Peyer's patch (tissue), 4 donors: ENCODE measurements at regions not wholly inside any gene's neighbourhood (a gene's known extent, or its start where the extent isn't known, plus 50 kb on each side); places are given as distances from the start of the nearest gene placed in this dataset.

Source experiments
- DNase-seq, 3 donors: peaks; one replicate each; pipeline ENCODE4 v3.0.0-alpha.2; 2017 to 2019
- H3K27ac ChIP-seq, 4 donors: fragments of 200-600 bp; sonication (generic); one replicate each; pipeline ENCODE4 v1.5.1; 2016 to 2019
- H3K27me3 ChIP-seq, 2 donors: fragments of 200-600 bp; sonication (generic); one replicate each; pipeline ENCODE4 v1.5.1; 2019
- H3K36me3 ChIP-seq, 3 donors: fragments of 200-600 bp; sonication (generic); one replicate each; pipeline ENCODE4 v1.5.1; 2016 to 2019
- H3K4me1 ChIP-seq, 4 donors: fragments of 200-600 bp; sonication (generic); one replicate each; pipeline ENCODE4 v1.5.1; 2016 to 2019
- H3K4me3 ChIP-seq, 4 donors: fragments of 200-600 bp; sonication (generic); 1 replicate in 3 of 4; 2 replicates in 1 of 4; pipeline ENCODE4 v1.5.1; 2016 to 2019; ENCODE audit warnings: mild to moderate bottlenecking in 1 of 4
- H3K9me3 ChIP-seq, 4 donors: fragments of 200-600 bp; sonication (generic); one replicate each; pipeline ENCODE4 v1.5.1; 2016 to 2019; ENCODE audit warnings: mild to moderate bottlenecking in 1 of 4
- CTCF ChIP-seq, 6 experiments: fragments of 450-650 bp in 4 of 6; fragments of 200-600 bp in 2 of 6; sonication (generic) in 1 of 6; IDR thresholded peaks; one replicate each; pipeline ENCODE4 v1.5.1; 2017 to 2019; ENCODE audit warnings: antibody characterized with exemption in 6 of 6, mild to moderate bottlenecking in 3 of 6, moderate library complexity in 1 of 6
- POLR2A ChIP-seq, 2 donors: fragments of 450-650 bp; IDR thresholded peaks; one replicate each; pipeline ENCODE4 v1.5.1; 2017; ENCODE audit warnings: antibody characterized with exemption in 2 of 2, mild to moderate bottlenecking in 2 of 2, moderate library complexity in 2 of 2

DNA sequence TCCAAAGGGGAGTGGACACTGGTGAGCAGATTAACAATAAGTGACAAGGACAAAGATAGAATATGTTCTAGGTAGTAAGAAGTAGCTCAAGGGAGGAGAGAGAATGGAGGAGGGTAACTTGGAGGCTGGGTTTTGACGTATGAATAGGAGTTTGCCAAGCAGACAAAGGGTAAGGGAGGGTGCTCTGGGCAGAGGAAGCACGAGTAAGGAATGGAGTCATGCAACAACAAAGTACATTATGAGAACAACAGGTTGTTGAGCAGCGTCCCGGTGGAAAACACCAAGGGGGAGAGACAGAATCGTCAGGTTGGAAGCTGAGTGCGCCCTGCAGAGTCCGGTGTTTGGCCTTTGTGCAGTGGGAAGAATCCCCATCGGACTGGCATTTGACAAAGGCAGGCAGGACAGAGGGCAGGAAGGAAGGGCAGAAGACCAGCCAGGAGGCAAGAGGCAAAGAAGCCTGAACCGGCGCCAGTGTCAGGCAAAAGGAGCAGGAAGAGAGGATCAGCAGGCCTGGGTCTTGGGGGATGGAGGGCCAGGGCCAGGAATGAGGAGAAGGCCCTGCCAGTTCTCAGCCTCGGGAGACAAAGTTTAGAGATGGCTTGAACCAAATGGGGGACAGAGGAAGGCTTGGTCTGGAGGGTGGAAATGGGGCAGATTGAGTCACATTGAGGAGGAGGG, 134.3 kb upstream of the TNRC6C start:
- peak in 1 of 3 donors; percentile 38 for DNase-seq
- no peaks in the 10 kb centered on the region for H3K4me1 ChIP-seq
- no peaks in the 10 kb centered on the region for H3K27me3 ChIP-seq
- no peak overlapping the region for H3K4me3 ChIP-seq
- H3K27ac ChIP-seq = no peak overlapping the region
- H3K36me3 ChIP-seq = no peaks in the 10 kb centered on the region
- TF ChIP-seq POLR2A (IDR thresholded peaks at IDR 0.05) (no peak), CTCF (IDR thresholded peaks at IDR 0.05) (no peak)
- no peaks in the 10 kb centered on the region for H3K9me3 ChIP-seq

DNA sequence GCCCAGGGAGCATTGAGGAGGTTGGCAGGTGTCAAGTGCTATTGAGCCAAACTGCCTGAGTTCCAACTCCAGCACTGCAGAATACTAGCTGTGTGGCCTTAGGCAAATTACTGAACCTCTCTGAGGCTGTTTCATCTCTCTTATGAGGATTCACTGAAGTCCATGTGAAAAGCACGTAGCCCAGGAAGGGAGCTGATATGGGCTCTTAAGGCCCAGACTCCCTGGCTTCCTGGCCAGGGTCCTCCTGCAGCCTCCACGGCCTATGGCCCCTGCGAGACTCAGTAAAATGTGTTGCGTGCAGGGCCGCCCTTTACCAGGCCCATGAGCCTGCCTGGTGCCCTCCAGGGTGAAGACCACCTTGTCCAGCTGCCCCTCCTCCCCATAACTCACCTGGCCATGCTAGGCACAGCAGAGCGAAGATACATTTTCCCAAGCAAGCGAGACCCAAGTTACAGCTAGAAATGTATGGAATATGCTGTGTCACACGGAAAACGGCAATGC, 133.7 kb upstream of the TNRC6C start:
- TF ChIP-seq POLR2A (IDR thresholded peaks at IDR 0.05) (no peak), CTCF (IDR thresholded peaks at IDR 0.05) (no peak)
- no peaks in the 10 kb centered on the region for H3K27me3 ChIP-seq
- H3K4me3 ChIP-seq = no peak overlapping the region
- DNase-seq = peak in 1 of 3 donors; percentile 14
- H3K4me1 ChIP-seq = peaks cover 0 to 4% (median 0%) of the 10 kb centered on the region in 4 donors
- H3K9me3 ChIP-seq = no peaks in the 10 kb centered on the region
- H3K27ac ChIP-seq = no peak overlapping the region
- H3K36me3 ChIP-seq = no peaks in the 10 kb centered on the region

- Histone ChIP-seq H3K27me3 (no peaks in the 10 kb centered on the region), H3K9me3 (no peaks in the 10 kb centered on the region), H3K36me3 (no peaks in the 10 kb centered on the region), H3K4me1 (peaks cover 0 to 12% (median 2%) of the 10 kb centered on the region in 4 donors), H3K27ac (no peak overlapping the region), H3K4me3 (no peak overlapping the region)
- TF ChIP-seq POLR2A (IDR thresholded peaks at IDR 0.05) (no peak), CTCF (IDR thresholded peaks at IDR 0.05) (no peak)
- peak in 1 of 3 donors; percentile 41 for DNase-seq
Measured at GRCh38 chr17:77825621-77826020, 132.9 kb upstream of the TNRC6C start.

DNA sequence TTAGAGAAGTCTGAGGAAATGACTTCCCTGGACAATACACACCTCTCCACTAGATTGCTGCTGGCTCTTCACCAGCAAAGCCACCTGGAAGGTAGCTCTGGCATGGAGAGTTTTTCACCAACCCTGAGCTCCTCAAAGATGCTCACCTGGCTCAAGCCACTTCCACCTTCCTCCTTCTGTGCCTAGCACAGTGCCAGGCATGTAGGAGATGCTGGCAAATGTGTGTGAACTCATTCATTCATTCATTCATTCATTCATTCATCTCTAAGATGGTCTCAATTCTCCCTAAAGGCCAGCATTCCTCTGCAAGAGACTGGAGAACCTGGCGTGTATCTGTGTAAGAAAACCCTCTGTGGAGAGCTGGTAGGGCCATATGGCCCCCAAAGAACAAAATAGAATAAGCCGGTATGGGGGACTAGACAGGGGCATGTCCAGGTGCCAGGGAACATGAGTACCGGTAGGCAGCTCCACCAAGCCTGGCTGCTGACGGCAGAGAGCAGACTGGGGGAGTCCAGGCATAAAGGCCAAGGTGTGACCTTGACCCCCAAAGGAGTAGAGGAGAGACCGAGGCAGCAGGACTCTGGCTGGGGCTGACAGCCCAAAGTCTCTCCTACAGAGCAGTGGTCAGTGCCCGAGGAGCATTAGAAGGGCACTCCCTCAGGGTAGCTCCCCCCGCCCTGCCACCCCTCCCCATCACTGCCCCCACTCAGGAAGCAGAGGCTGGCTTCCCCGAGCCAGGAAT, 132.2 kb upstream of the TNRC6C start:
- Histone ChIP-seq H3K4me3 (no peak overlapping the region), H3K9me3 (no peaks in the 10 kb centered on the region), H3K4me1 (peaks cover 0 to 14% (median 2%) of the 10 kb centered on the region in 4 donors), H3K27ac (no peak overlapping the region), H3K36me3 (no peaks in the 10 kb centered on the region), H3K27me3 (no peaks in the 10 kb centered on the region)
- no peak for TF ChIP-seq CTCF (IDR thresholded peaks at IDR 0.05)
- TF ChIP-seq POLR2A (IDR thresholded peaks at IDR 0.05) = no peak
- DNase-seq = peak in 1 of 3 donors; percentile 18

DNA sequence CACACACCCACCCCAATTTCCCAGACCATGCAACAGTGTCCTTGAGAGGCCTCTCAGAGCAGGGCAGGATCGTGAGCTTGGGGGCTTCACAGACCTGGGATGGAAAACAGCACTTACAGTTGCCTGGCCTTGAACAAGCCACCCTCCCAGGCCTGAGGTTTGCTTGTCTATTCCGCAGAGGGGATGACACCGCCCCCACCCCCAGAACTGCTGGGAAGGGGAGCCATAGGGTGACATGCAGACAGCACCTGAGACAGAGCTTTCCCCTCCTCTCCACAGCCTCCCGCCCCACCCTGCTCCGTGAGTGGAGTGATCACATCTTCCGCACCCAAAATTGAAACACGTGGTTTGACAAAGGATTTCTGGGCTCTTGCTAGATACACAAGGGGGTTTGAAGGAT, 131.5 kb upstream of the TNRC6C start:
- no peaks in the 10 kb centered on the region for H3K36me3 ChIP-seq
- H3K27ac ChIP-seq = no peak overlapping the region
- DNase-seq = peak in 1 of 3 donors; percentile 24
- H3K27me3 ChIP-seq = no peaks in the 10 kb centered on the region
- peaks cover 0 to 14% (median 2%) of the 10 kb centered on the region in 4 donors for H3K4me1 ChIP-seq
- no peak for TF ChIP-seq CTCF (IDR thresholded peaks at IDR 0.05)
- no peak for TF ChIP-seq POLR2A (IDR thresholded peaks at IDR 0.05)
- no peaks in the 10 kb centered on the region for H3K9me3 ChIP-seq
- H3K4me3 ChIP-seq = no peak overlapping the region
